Naive thymus-derived CD8-positive, alpha-beta T cell (primary cell): ENCODE measurements at regions not wholly inside any gene's neighbourhood (a gene's known extent, or its start where the extent isn't known, plus 50 kb on each side); places are given as distances from the start of the nearest gene placed in this dataset.
A peak's percentile ranks its signal among the peaks of the same experiment; 100 is the strongest.
"Not testable (repeated sequence)": the region's sequence is repeated elsewhere in the genome, so short reads cannot be mapped to it uniquely, and the experiment has no call there.

Experiments used
- ATAC-seq, 2 donors: fragments of 150-1000 bp; cut with Tn5 transposase in 1 of 2; sonication (Bioruptor Pico), chemical (Tn5 transposase) in 1 of 2; 1 replicate in 1 of 2; 2 replicates in 1 of 2; pipeline ENCODE4 v1.10.0; 2021; ENCODE audit warnings: mild to moderate bottlenecking in 2 of 2, moderate library complexity in 2 of 2
- POLR2A ChIA-PET: fragments of 350-600 bp; sonication (Branson Sonifier 250); formaldehyde crosslinking; loops from one replicate; lab custom pipeline; 2021; ENCODE audit warnings: antibody characterized with exemption; lab: Charles Lee
- DNase-seq, 10 donors: peaks; one replicate each; pipeline versions ENCODE4 v3.0.0 to v3.0.0-alpha.2; 2020 to 2022
- H3K27ac Mint-ChIP-seq, 10 donors: one replicate each; pipeline ENCODE4 v1.8.0; 2020 to 2022; ENCODE audit warnings: mild to moderate bottlenecking in 10 of 10, mixed read lengths in 10 of 10, moderate library complexity in 4 of 10, inconsistent platforms in 1 of 10
- H3K27me3 Mint-ChIP-seq, 5 donors: one replicate each; pipeline ENCODE4 v1.8.0; 2021 to 2022; ENCODE audit warnings: mixed read lengths in 5 of 5
- H3K36me3 Mint-ChIP-seq, 3 donors: one replicate each; pipeline ENCODE4 v1.8.0; 2020 to 2022; ENCODE audit warnings: mixed read lengths in 3 of 3, mild to moderate bottlenecking in 2 of 3, inconsistent platforms in 1 of 3
- H3K4me1 Mint-ChIP-seq, 4 donors: one replicate each; pipeline ENCODE4 v1.8.0; 2021 to 2022; ENCODE audit warnings: mixed read lengths in 4 of 4
- H3K4me3 Mint-ChIP-seq, 10 donors: one replicate each; pipeline ENCODE4 v1.8.0; 2020 to 2022; ENCODE audit warnings: mild to moderate bottlenecking in 10 of 10, mixed read lengths in 10 of 10, moderate library complexity in 6 of 10, inconsistent platforms in 1 of 10
- H3K9me3 Mint-ChIP-seq, 9 donors: one replicate each; pipeline ENCODE4 v1.8.0; 2020 to 2022; ENCODE audit warnings: mixed read lengths in 9 of 9, mild to moderate bottlenecking in 3 of 9, inconsistent platforms in 1 of 9, moderate library complexity in 1 of 9

- no peak overlapping the region for H3K4me3 Mint-ChIP-seq
- ATAC-seq, result no peak
- no peak overlapping the region for H3K27ac Mint-ChIP-seq
- peaks cover 0 to 3% (median 0%) of the 10 kb centered on the region in 9 donors for H3K9me3 Mint-ChIP-seq
- H3K4me1 Mint-ChIP-seq, result peaks cover 0 to 39% (median 7%) of the 10 kb centered on the region in 4 donors
- no peaks in the 10 kb centered on the region for H3K27me3 Mint-ChIP-seq
- POLR2A ChIA-PET, result no interaction called here
- no peaks in the 10 kb centered on the region for H3K36me3 Mint-ChIP-seq
- no peak for DNase-seq
Measured at GRCh38 chr4:11097725-11098124, 331.0 kb downstream of the HS3ST1 start.

- Mint-ChIP-seq H3K27ac (no peak overlapping the region), H3K9me3 (peaks cover 0 to 10% (median 0%) of the 10 kb centered on the region in 9 donors), H3K36me3 (no peaks in the 10 kb centered on the region), H3K4me1 (peaks cover 0 to 3% (median 0%) of the 10 kb centered on the region in 4 donors), H3K4me3 (no peak overlapping the region), H3K27me3 (peaks cover 0 to 4% (median 0%) of the 10 kb centered on the region in 5 donors)
- DNase-seq (no peak), ATAC-seq (no peak)
- POLR2A ChIA-PET, result no interaction called here
Measured at GRCh38 chr4:11081006-11081405, 347.7 kb downstream of the HS3ST1 start.

GRCh38 chr4:11079171-11079570 lies 349.5 kb downstream of the HS3ST1 start:
- Mint-ChIP-seq H3K27ac (no peak overlapping the region), H3K27me3 (peaks cover 0 to 4% (median 0%) of the 10 kb centered on the region in 5 donors), H3K36me3 (no peaks in the 10 kb centered on the region), H3K9me3 (peaks cover 0 to 10% (median 0%) of the 10 kb centered on the region in 9 donors), H3K4me1 (no peaks in the 10 kb centered on the region), H3K4me3 (no peak overlapping the region)
- no peak for DNase-seq
- no peak for ATAC-seq
- POLR2A ChIA-PET, result no interaction called here

GRCh38 chr4:11074581-11075241 lies 354.0 kb downstream of the HS3ST1 start:
- DNase-seq (no peak), ATAC-seq (no peak)
- Mint-ChIP-seq H3K27ac (no peak overlapping the region), H3K4me3 (no peak overlapping the region), H3K9me3 (no peaks in the 10 kb centered on the region), H3K36me3 (no peaks in the 10 kb centered on the region), H3K4me1 (peaks cover 0 to 2% (median under 1%) of the 10 kb centered on the region in 4 donors), H3K27me3 (peaks cover 0 to 4% (median 0%) of the 10 kb centered on the region in 5 donors)
- POLR2A ChIA-PET, result no interaction called here

GRCh38 chr4:11073621-11074051 lies 355.1 kb downstream of the HS3ST1 start:
- ATAC-seq (no peak), DNase-seq (no peak)
- H3K4me3 Mint-ChIP-seq, result no peak overlapping the region
- H3K9me3 Mint-ChIP-seq, result no peaks in the 10 kb centered on the region
- POLR2A ChIA-PET, result no interaction called here
- H3K36me3 Mint-ChIP-seq, result no peaks in the 10 kb centered on the region
- H3K27ac Mint-ChIP-seq, result no peak overlapping the region
- H3K27me3 Mint-ChIP-seq, result peaks cover 0 to 4% (median 0%) of the 10 kb centered on the region in 5 donors
- peaks cover 0 to 2% (median under 1%) of the 10 kb centered on the region in 4 donors for H3K4me1 Mint-ChIP-seq

GRCh38 chr4:11072999-11073398 lies 355.7 kb downstream of the HS3ST1 start:
- POLR2A ChIA-PET, result no interaction called here
- no peak for ATAC-seq
- Mint-ChIP-seq H3K27me3 (peaks cover 0 to 5% (median 0%) of the 10 kb centered on the region in 5 donors), H3K9me3 (no peaks in the 10 kb centered on the region), H3K4me3 (no peak overlapping the region), H3K36me3 (no peaks in the 10 kb centered on the region), H3K4me1 (peaks cover 0 to 2% (median under 1%) of the 10 kb centered on the region in 4 donors), H3K27ac (no peak overlapping the region)
- no peak for DNase-seq

GRCh38 chr4:11072463-11072862 lies 356.2 kb downstream of the HS3ST1 start:
- Mint-ChIP-seq H3K9me3 (peaks cover 0 to under 1% (median 0%) of the 10 kb centered on the region in 9 donors), H3K36me3 (no peaks in the 10 kb centered on the region), H3K4me1 (peaks cover 0 to 2% (median under 1%) of the 10 kb centered on the region in 4 donors), H3K27ac (no peak overlapping the region), H3K4me3 (no peak overlapping the region), H3K27me3 (peaks cover 0 to 5% (median 0%) of the 10 kb centered on the region in 5 donors)
- POLR2A ChIA-PET, result no interaction called here
- no peak for ATAC-seq
- DNase-seq, result no peak

- peaks cover 0 to 5% (median 0%) of the 10 kb centered on the region in 5 donors for H3K27me3 Mint-ChIP-seq
- no peak overlapping the region for H3K4me3 Mint-ChIP-seq
- no peak overlapping the region for H3K27ac Mint-ChIP-seq
Measured at GRCh38 chr4:11070813-11071212, 357.9 kb downstream of the HS3ST1 start.

GRCh38 chr4:11069581-11070211 lies 359.0 kb downstream of the HS3ST1 start:
- POLR2A ChIA-PET, result no interaction called here
- DNase-seq, result no peak
- Mint-ChIP-seq H3K9me3 (peaks cover 0 to 3% (median 0%) of the 10 kb centered on the region in 9 donors), H3K36me3 (no peaks in the 10 kb centered on the region), H3K27me3 (peaks cover 0 to 5% (median 0%) of the 10 kb centered on the region in 5 donors), H3K4me1 (peaks cover 0 to 2% (median under 1%) of the 10 kb centered on the region in 4 donors), H3K27ac (no peak overlapping the region), H3K4me3 (no peak overlapping the region)
- no peak for ATAC-seq

More at GRCh38 chr4:11070813-11071212, 357.9 kb downstream of the HS3ST1 start:
- no peaks in the 10 kb centered on the region for H3K36me3 Mint-ChIP-seq
- DNase-seq (no peak), ATAC-seq (no peak)
- POLR2A ChIA-PET, result no interaction called here
- H3K4me1 Mint-ChIP-seq, result peaks cover 0 to 2% (median under 1%) of the 10 kb centered on the region in 4 donors
- H3K9me3 Mint-ChIP-seq, result peaks cover 0 to 3% (median 0%) of the 10 kb centered on the region in 9 donors

- DNase-seq (no peak), ATAC-seq (no peak)
- no peak overlapping the region for H3K4me3 Mint-ChIP-seq
- H3K27ac Mint-ChIP-seq, result no peak overlapping the region
- H3K27me3 Mint-ChIP-seq, result peaks cover 0 to 5% (median 0%) of the 10 kb centered on the region in 5 donors
- H3K4me1 Mint-ChIP-seq, result peaks cover 0 to 2% (median under 1%) of the 10 kb centered on the region in 4 donors
- H3K9me3 Mint-ChIP-seq, result peaks cover 0 to 3% (median 0%) of the 10 kb centered on the region in 9 donors
- no peaks in the 10 kb centered on the region for H3K36me3 Mint-ChIP-seq
- POLR2A ChIA-PET, result no interaction called here
Measured at GRCh38 chr4:11069083-11069482, 359.6 kb downstream of the HS3ST1 start.

GRCh38 chr4:11066584-11066983 lies 362.1 kb downstream of the HS3ST1 start:
- Mint-ChIP-seq H3K27ac (peak overlapping the region in 2 of 10 donors; percentile 21 to 51), H3K4me3 (peak overlapping the region in 5 of 10 donors; percentile 4 to 82 (median 57))
- POLR2A ChIA-PET, ATAC-seq, H3K9me3 Mint-ChIP-seq, H3K36me3 Mint-ChIP-seq, H3K27me3 Mint-ChIP-seq, H3K4me1 Mint-ChIP-seq: not testable (repeated sequence)
- DNase-seq, result peak in 2 of 10 donors; percentile 4 to 55

- POLR2A ChIA-PET, H3K36me3 Mint-ChIP-seq, ATAC-seq: not testable (repeated sequence)
Measured at GRCh38 chr4:11060637-11061036, 368.1 kb downstream of the HS3ST1 start.

GRCh38 chr4:11054937-11055336 lies 370.4 kb upstream of the CLNK start:
- H3K36me3 Mint-ChIP-seq, DNase-seq, POLR2A ChIA-PET, ATAC-seq, H3K27ac Mint-ChIP-seq, H3K4me3 Mint-ChIP-seq, H3K4me1 Mint-ChIP-seq, H3K27me3 Mint-ChIP-seq: not testable (repeated sequence)
- peaks cover 0 to 14% (median 7%) of the 10 kb centered on the region in 9 donors for H3K9me3 Mint-ChIP-seq

More at GRCh38 chr4:11060637-11061036, 368.1 kb downstream of the HS3ST1 start:
- not testable (repeated sequence) for H3K4me3 Mint-ChIP-seq, H3K27me3 Mint-ChIP-seq, H3K4me1 Mint-ChIP-seq, DNase-seq, H3K27ac Mint-ChIP-seq
- H3K9me3 Mint-ChIP-seq, result peaks cover 0 to 14% (median 6%) of the 10 kb centered on the region in 9 donors
